Stimulated activated CD8-positive, alpha-beta memory T cell treated with anti-CD3 and anti-CD28 coated beads, Interleukin-4, amount 100 ng/mL, for 1 hour (primary cell): ENCODE measurements at regions not wholly inside any gene's neighbourhood (a gene's known extent, or its start where the extent isn't known, plus 50 kb on each side); places are given as distances from the start of the nearest gene placed in this dataset.

Experiments
- DNase-seq, 2 donors: peaks; one replicate each; pipeline ENCODE4 v3.0.0-alpha.2; 2020; ENCODE audit warnings: low read depth in 2 of 2, low spot score in 1 of 2

DNA sequence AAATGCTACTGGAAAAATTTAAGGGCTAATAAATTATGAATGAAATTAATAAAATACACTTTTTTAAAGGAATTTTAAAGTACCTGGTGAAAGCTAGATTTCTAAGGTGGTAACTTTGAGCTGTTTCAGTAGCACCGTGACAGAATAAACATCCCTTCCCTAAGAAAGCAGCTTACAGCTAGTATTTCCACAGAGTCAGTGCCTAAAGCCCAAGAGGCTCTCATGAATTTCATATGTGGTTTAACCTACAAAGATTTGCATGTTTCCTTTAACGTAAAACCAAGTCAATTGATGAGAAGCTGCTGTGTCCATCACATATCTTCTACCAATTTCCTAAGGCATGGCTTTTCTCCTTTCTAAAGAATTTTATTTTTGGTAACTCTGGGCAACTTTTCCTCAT lies 56.8 kb downstream of the IFNG start:
- no peak for DNase-seq

GRCh38 chr12:68102163-68102562 lies 57.4 kb downstream of the IFNG start:
- no peak for DNase-seq

GRCh38 chr12:68100241-68100640 lies 59.3 kb downstream of the IFNG start:
- no peak for DNase-seq

GRCh38 chr12:68098939-68099338 lies 60.6 kb downstream of the IFNG start:
- DNase-seq = no peak

DNA sequence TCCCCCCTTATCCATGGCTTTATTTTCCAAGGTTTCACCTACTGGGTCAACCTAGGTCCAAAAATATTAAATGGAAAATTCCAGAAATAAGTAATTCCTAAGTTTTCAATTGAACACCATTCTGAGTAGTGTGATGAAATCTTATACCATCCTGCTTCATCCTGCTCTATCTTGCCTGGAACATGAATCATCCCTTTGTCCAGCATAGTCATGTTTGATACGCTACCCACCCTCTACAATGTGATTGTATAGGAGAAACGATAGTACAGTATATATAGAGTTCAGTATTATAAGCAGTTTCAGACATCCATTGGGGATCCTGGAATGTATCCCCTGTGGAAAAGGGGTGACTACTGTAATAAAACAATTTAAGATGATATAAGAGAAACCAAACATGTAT lies 62.2 kb downstream of the IFNG start:
- no peak for DNase-seq

- DNase-seq = no peak
Measured at GRCh38 chr12:68094645-68095395, 64.7 kb downstream of the IFNG start.

DNA sequence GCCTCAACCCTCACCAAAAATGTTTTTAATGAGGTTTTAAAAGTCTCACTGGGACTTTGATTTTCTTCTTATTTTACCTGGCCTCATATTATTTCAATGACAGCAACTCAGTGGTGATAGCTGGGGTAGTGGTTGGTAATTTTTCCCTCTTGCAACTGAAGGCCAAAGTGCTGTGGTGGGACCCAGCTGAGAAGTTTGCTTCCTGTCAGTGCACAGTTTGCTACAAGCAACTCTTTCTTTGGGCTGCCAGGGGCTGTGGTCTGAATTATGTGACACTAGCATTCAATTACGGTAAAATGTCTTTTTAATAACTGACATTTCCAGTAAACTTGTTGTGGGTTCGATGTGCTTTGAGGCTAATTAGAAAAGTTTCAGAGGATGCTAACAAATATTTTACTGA lies 65.3 kb downstream of the IFNG start:
- no peak for DNase-seq

DNA sequence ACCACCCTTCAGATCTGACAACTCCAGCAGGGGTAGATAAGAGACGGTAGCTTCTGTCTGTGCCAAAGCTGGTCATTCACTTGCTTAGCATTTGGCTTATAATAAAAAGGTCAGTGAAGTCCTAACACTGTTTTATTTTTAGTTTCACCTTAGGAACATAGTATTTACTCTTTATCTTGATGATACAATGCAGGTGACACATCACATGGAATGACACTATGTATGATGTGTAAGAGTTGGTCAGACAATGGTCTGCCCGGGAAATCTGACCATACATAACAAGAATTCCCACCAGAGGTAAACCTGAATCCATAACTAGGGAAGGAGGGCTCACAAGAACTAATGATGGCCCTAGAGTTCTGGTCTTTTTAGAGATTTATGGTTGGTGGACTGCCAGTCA lies 66.6 kb downstream of the IFNG start:
- no peak for DNase-seq

DNA sequence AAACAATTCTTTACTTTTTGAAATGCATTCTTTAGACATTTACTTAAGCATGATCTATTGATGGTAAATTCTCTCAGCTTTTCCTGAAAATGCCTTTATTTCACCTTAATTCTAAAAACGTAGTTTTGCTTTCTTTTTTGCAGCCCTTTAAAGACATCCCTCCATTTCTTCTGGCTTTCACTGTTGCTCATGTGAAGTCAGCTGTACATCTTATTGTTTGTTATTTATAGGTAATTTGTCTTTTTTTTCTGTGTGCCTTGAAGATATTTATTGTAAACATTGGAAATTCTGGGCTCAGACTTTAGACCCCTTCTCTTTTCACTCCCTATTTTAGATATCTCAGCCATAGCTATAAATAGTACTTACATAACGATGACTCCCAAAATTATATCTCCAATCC lies 70.4 kb downstream of the IFNG start:
- DNase-seq = no peak

GRCh38 chr12:68086019-68086603 lies 73.4 kb downstream of the IFNG start:
- DNase-seq = no peak

DNA sequence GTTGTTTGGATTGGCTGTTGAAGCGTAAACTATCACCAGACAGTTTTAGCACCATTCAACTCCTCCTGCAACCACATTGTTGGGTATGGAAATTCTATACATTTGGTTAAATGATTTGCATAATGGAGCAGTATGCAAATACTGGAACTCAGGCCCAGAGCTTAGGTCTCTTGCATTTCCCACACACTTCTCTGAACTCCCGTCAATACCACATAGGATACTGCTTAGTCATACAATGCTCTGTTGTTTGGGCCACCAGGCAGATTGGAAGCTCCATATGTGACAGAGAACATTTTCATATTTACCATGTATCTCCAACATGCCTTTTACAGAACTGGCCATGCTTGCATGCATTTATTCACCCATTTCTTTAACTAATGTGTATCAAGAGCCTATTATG lies 78.0 kb downstream of the IFNG start:
- no peak for DNase-seq

DNA sequence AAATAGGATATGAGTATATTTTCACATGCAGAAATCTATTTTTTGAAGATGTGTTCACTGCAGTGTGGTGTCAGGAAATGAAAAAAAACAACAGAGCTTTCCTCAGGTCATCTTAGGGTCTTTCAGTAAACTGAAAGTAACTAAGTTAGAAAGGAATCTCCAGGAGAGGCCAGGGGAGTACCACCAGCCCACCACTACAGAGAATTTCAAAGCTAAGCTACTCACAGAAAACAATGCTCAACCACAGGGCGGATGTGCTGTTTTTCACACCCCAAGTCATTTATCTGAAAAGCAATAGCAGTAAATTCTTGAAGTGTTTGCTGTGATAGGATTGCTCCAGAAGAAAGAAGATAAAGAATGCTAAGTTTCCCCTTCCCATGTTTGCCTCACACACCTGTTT lies 79.0 kb downstream of the IFNG start:
- peak in 1 of 2 donors; percentile 15 for DNase-seq

DNA sequence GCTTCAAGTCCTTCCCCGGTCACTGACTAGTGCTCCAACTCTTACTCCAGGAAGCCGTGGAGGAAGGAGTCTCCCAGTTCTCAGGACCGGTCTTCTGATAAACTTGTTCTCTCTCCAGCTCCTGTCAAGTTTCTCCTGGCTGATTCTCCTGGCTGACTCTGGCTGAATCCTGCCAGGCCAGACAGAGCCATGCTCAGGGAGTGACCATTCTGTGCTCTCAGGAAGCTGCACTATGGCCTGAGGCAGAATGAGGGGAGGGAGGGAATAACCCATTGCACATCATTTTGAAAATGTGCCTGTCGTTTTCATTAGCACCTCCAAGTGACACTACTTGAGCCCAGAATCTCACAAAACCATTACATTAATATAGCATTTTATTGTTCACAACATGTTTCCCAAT lies 80.8 kb downstream of the IFNG start:
- DNase-seq = no peak

DNA sequence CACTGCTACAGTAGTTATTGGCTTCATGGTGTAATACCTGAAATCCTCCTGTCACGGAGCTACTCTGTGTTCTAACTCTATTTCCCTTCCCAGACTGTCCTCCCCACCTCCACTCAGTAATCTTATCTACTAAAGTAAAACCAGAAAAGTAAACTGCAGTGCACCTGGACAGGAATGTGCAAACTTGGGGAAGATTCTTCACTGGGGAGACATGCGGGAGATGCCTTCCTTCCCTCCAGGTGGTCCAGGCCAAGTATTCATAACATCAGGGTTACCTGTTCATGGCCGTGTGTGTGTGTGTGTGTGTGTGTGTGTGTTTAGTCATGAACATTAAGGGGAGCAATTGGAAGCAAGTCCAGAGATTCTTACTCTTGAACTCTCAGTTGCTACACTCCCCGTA lies 84.1 kb downstream of the IFNG start:
- no peak for DNase-seq

GRCh38 chr12:68074306-68075027 lies 85.1 kb downstream of the IFNG start:
- no peak for DNase-seq

GRCh38 chr12:68070957-68071356 lies 81.7 kb downstream of the IFNG-AS1 start:
- DNase-seq = no peak
